Progenitor cell of endocrine pancreas (in vitro differentiated cells): ENCODE measurements at regions not wholly inside any gene's neighbourhood (a gene's known extent, or its start where the extent isn't known, plus 50 kb on each side); places are given as distances from the start of the nearest gene placed in this dataset.
A peak's percentile ranks its signal among the peaks of the same experiment; 100 is the strongest.

Source experiments
- DNase-seq: peaks from one replicate; pipeline ENCODE4 v3.0.0; 2021; ENCODE audit warnings: low spot score; ENCODE audit not compliant: unreplicated experiment
- H3K27ac Mint-ChIP-seq: 2 replicates; pipeline ENCODE4 v1.8.0; 2021; ENCODE audit warnings: mild to moderate bottlenecking, moderate library complexity, mixed read lengths
- H3K27me3 Mint-ChIP-seq: 2 replicates; pipeline ENCODE4 v1.8.0; 2021; ENCODE audit warnings: mixed read lengths
- H3K36me3 Mint-ChIP-seq: 2 replicates; pipeline ENCODE4 v1.8.0; 2022; ENCODE audit warnings: mixed read lengths; ENCODE audit not compliant: insufficient read depth
- H3K4me1 Mint-ChIP-seq: 2 replicates; pipeline ENCODE4 v1.8.0; 2021; ENCODE audit warnings: low read depth, mixed read lengths
- H3K4me3 Mint-ChIP-seq: 2 replicates; pipeline ENCODE4 v1.8.0; 2021; ENCODE audit warnings: low read depth, mild to moderate bottlenecking, moderate library complexity, mixed read lengths
- H3K9me3 Mint-ChIP-seq: 2 replicates; pipeline ENCODE4 v1.8.0; 2021; ENCODE audit warnings: low read depth, mixed read lengths
- TF ChIP-seq, protein P1 (sequence below): fragments of 200-600 bp; sonication (generic); IDR thresholded peaks from one replicate; pipeline ENCODE4 v1.5.0; 2021; ENCODE audit warnings: antibody characterized with exemption, mild to moderate bottlenecking; ENCODE audit not compliant: unreplicated experiment

DNA sequence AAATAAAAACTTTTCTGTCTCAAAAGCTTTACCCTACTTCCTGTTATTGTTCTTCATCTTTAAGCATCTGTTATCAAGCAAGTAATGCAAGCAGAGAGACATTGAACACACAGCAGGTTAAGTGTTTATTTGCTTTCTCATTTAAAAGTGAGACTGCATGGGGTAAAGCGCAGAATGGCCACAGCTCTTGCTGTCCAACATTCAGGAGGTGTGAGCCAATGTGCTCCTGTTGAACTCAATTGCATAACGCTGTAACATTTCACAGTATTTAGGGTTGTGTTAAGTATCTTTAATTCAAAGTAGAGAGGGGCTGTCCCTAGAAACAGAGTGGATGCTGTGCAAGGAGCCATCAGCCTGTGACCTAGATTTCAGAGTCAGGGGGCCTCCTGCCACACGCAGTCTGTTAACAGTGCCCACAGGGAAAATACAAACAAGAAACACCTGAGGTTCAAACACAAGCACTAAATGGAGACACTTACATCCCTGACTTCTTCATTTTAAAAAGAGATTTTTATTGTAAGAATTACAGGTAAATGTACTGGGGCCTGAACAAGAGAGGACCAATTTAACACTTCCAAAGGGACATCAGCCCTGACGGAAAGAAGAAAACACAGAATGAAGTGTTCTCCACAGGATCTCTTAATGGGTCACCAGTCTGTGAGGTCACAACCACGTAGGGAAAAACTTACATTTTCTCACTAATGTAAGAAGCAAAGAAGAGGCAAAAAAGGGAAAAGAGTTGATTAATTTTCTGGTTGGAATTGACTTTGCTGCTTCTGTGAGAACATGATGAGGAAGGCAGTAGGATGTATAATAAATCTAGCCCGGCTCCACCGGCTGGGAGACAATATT, 815.1 kb downstream of the VGLL3 start:
- no peak for DNase-seq
- Mint-ChIP-seq H3K27me3 (no peaks in the 10 kb centered on the region), H3K27ac (peak overlapping the region; percentile 95), H3K4me1 (peaks cover 49% of the 10 kb centered on the region), H3K36me3 (no peaks in the 10 kb centered on the region), H3K4me3 (no peak overlapping the region), H3K9me3 (no peaks in the 10 kb centered on the region)
- TF ChIP-seq, protein P1, sequence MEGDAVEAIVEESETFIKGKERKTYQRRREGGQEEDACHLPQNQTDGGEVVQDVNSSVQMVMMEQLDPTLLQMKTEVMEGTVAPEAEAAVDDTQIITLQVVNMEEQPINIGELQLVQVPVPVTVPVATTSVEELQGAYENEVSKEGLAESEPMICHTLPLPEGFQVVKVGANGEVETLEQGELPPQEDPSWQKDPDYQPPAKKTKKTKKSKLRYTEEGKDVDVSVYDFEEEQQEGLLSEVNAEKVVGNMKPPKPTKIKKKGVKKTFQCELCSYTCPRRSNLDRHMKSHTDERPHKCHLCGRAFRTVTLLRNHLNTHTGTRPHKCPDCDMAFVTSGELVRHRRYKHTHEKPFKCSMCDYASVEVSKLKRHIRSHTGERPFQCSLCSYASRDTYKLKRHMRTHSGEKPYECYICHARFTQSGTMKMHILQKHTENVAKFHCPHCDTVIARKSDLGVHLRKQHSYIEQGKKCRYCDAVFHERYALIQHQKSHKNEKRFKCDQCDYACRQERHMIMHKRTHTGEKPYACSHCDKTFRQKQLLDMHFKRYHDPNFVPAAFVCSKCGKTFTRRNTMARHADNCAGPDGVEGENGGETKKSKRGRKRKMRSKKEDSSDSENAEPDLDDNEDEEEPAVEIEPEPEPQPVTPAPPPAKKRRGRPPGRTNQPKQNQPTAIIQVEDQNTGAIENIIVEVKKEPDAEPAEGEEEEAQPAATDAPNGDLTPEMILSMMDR: no peak

DNA sequence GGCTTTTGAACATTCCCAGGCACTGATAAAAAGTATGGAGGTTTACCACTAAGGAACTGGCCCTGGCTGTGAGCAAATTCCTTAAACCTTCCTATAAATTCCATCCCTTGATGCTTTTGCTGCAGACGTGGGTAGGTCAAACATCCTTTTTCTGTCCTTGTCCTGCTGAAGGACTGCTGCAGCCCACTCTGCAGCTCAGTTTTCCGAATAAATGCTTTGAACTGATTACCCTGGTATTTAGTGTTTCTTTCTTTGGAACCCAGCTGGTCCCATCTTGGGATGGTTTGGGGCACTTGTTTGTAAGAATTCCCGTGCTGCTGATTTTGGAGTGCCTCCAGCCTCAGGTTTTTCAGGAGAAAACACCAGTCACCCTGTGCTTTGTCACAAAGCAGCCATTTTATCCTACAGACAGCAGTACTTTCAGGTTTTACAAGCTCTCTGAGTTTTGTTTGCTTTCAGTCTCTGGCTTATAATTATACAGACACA, 815.9 kb downstream of the VGLL3 start:
- peaks cover 44% of the 10 kb centered on the region for H3K4me1 Mint-ChIP-seq

DNA sequence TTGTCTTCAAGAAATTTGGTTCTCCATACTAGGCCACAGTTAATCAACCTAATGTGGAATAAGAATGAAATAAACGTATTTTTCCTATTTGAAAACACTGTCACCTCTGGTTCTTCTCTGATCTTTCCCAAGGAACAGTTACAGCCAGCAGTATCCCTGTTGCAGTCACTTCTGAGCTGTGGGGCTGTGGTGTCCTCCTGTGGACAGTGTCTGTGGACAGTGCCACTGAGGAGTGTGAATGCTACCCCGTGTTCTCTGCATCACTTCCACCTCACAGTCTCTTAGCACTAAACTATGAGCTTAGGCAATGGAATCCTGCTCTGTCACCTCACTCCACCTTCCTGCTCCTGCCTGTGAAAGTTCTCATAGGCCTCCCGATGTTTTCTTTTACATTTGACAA, 817.5 kb downstream of the VGLL3 start:
- TF ChIP-seq, protein P1: no peak
- peaks cover 29% of the 10 kb centered on the region for H3K4me1 Mint-ChIP-seq
- H3K4me3 Mint-ChIP-seq: no peak overlapping the region
- no peaks in the 10 kb centered on the region for H3K36me3 Mint-ChIP-seq
- no peak for DNase-seq
- no peaks in the 10 kb centered on the region for H3K9me3 Mint-ChIP-seq
- H3K27me3 Mint-ChIP-seq: no peaks in the 10 kb centered on the region
- no peak overlapping the region for H3K27ac Mint-ChIP-seq

More for the DNA sequence above, 815.9 kb downstream of the VGLL3 start:
- no peaks in the 10 kb centered on the region for H3K9me3 Mint-ChIP-seq
- H3K36me3 Mint-ChIP-seq: no peaks in the 10 kb centered on the region
- H3K4me3 Mint-ChIP-seq: no peak overlapping the region
- H3K27me3 Mint-ChIP-seq: no peaks in the 10 kb centered on the region
- TF ChIP-seq, protein P1: no peak
- H3K27ac Mint-ChIP-seq: peak overlapping the region; percentile 95
- no peak for DNase-seq

DNA sequence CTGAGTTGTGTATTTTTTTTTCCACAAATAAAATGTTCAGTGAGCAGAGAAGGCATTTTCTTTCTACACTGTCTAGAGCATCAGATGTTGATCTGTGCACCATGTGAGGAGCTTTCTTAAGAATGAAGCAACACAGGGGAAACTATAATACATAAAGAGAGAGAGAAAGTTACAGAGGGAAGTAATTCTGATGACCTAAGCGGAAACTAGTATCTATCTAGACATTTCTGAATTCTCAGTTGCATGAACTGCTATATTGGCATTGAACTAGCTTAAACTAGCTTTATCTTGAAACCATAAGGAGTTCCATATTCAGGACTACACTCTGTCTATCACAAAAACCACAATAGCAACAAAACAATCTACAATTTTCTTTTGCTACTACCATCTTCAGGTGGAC, 822.4 kb downstream of the VGLL3 start:
- Mint-ChIP-seq H3K4me1 (no peaks in the 10 kb centered on the region), H3K36me3 (no peaks in the 10 kb centered on the region), H3K27ac (no peak overlapping the region), H3K9me3 (no peaks in the 10 kb centered on the region), H3K27me3 (no peaks in the 10 kb centered on the region), H3K4me3 (no peak overlapping the region)
- TF ChIP-seq, protein P1: no peak
- no peak for DNase-seq

DNA sequence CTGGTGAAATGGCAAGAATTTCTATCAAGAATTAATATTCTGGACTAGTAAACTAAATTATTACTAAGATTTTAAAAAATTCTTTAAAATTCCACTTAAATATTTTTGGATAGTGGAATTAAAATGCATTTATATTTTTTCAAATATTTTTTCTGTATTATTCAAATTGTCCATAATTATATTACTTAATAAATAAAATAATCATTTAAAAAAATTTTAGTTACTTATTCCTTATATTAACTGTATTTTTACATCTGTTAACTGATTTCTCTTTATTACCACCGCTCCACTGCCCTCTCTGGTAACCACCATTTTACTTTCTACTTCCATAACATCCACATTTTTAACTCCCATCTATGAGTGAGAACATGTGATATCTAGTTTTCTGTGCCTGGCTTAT, 828.4 kb downstream of the VGLL3 start:
- Mint-ChIP-seq H3K4me1 (no peaks in the 10 kb centered on the region), H3K27me3 (no peaks in the 10 kb centered on the region), H3K4me3 (no peak overlapping the region), H3K9me3 (peaks cover 3% of the 10 kb centered on the region), H3K36me3 (no peaks in the 10 kb centered on the region), H3K27ac (no peak overlapping the region)
- TF ChIP-seq, protein P1: no peak
- no peak for DNase-seq
